ENCODE measurements at regions not wholly inside any gene's neighbourhood (a gene's known extent, or its start where the extent isn't known, plus 50 kb on each side); places are given as distances from the start of the nearest gene placed in this dataset.
"Not testable (repeated sequence)": the region's sequence is repeated elsewhere in the genome, so short reads cannot be mapped to it uniquely, and the experiment has no call there.

DNA sequence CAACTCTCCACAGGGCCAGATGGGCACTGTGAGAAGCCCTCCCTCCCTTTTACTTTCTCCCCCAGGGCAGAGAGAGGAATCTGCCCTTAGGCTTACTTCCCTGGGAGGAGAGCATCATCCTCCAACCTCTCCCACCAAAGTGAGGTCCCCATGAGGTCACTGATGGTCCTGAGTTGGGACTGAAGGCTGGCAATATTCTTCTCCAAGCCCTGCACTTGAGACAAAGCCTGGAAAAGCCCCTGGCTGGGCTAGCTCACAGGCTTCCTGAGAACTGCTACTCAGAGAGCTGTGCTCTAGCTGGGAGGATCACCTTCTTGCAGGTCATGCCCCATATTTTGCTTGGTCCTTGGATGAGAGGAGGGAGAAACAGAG, 110.0 kb upstream of the MEF2A start:
- DNase-seq (ENCODE audit: low read depth in 3 of 3) = no peak

DNA sequence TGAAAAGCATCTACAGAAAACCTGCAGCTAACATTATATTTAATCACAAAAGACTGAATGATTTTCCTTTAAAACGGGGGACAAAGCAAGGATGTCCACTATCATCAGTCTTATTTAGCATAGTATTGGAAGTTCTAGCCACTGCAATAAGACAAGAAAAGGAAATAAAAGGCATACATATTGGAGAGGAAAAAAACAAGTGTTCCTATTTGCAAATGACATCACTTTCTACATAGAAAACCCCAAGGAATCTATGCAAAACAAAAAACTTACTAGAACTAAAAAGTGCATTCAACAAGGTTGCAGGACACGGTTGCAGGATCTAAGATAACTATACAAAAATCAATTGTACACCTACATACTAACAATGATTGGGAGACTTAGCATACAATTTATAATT, 101.6 kb upstream of the MEF2A start:
- DNase-seq (ENCODE audit: low read depth in 3 of 3) = no peak

DNA sequence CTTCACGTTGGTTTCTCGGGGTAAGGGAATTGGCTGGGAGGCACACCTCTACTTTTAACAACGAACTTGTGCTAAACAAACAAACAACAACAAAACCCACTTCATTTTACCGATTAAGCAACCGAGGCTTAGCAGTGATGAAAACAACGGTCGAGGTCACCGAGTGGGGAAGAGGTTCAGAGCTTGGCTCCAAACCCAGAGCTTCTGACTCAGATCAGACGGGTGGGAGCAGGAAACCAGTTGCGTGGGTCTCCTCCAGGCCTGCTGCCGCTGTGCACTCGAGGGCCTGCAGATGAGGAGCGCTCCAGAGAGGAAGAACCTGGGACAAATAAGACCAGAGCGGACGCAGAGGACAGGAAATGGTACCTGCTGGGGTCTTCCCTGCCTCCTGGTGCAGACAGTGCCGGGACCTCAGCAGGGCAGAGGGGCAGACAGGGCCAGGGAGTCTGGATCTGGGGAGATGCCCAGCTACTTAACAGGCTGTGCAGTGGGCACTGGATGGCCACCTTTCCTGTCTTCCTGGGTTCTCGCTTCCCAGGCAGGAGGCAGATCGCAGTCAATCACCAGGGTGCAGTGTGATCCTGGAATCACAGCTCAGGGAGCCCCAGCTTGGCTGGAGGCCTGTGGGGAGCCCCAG, 99.0 kb upstream of the MEF2A start:
- DNase-seq (ENCODE audit: low read depth in 3 of 3) = no peak

DNA sequence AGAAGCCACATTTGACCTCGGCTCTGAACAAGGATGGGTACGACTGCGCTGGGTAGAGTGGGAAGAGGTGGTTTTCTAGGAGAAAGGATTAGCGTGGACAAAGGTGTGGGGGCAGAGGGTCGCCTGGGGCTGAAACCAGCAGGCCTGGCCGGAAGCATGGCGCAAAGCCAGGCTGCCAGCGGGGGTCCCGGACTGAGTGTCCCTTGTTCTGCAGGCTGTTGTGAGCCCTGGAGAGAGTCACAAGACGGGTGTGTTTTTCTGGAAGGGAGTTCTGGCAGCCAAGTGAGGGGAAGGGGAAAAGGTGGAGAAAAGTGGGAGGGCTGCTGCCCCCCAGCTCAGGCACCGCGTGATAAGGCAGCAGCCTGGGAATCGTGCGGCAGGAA, 98.5 kb upstream of the MEF2A start:
- no peak for DNase-seq (ENCODE audit: low read depth in 3 of 3)

DNA sequence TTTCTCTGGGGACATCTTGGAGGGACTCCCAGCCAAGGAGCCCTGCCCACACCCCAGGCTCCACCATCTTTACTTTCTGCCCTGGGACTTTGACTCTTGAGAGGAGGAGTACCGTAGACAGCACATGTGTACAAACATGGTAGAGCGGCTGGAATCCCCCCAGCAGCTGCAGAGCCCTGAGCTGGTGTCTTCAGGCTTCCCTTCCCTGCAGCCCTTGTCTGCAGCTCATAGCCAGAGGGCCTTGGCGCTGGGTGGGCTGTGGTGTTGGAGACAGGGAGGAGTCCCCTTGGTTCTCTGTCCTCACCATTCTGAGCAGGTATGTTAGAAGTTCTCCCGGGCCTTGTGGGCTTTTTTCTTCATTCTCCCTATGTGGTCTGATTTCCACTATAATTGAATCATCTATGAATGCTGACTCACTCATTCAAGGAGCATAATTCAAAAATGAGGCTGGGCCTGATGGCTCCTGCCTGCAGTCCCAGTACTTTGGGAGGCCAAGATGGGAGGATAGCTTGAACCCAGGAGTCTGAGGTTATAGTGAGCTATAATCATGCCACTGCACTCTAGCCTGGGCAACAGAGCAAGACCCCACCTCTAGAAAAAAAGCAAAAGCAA, 97.8 kb upstream of the MEF2A start:
- no peak for DNase-seq (ENCODE audit: low read depth in 3 of 3)

DNA sequence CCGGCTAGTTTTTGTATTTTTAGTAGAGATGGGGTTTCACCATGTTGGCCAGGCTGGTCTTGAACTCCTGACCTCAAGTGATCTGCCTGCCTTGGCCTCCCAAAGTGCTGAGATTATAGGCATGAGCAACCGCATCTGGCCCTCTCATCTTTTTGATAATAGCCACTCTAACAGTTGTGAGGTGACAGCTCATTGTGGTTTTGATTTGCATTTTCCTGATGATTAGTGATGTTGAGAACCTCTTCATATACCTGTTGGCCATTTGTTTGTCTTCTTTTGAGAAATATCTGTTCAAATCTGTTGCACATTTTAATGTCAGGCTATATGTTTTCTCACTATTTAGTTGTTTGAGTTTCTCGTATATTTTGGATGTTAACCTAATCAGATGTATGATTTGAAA, 95.6 kb upstream of the MEF2A start:
- not testable (repeated sequence) for DNase-seq (ENCODE audit: low read depth in 3 of 3)

DNA sequence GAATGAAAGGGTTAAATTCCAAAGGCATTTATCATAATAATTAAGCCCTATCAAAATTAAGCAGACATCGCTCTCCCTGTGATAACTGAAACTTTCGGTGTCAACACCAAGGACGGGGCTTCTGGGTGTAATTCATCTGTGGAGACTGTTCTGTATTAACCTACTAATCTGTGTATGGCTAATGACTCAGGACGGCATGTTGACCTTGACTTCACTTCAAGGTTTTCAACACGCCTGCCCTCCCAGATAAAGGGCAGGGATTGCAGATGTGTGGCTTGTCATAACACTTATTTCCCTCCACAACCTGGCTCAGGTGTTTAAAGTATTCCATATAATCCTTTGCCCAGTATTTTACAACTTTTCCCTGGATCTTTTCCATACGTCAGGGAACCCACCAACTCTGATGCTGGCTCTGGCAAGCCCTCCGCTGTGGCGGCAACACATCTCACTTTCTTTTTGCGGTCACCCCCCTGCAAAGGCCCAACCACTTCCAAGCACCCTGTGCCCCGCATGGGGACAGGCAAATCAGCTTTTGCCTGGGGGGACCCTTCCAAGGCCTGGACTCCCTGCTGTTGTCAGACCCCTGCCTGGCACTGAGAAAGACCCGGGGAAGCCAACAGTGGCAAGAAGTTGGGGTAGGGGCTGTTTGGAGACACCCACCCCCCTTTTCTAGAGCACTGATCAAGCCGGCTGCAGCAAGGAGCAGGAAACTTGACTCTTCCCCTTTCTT, 93.2 kb upstream of the MEF2A start:
- DNase-seq (ENCODE audit: low read depth in 3 of 3) = no peak

DNA sequence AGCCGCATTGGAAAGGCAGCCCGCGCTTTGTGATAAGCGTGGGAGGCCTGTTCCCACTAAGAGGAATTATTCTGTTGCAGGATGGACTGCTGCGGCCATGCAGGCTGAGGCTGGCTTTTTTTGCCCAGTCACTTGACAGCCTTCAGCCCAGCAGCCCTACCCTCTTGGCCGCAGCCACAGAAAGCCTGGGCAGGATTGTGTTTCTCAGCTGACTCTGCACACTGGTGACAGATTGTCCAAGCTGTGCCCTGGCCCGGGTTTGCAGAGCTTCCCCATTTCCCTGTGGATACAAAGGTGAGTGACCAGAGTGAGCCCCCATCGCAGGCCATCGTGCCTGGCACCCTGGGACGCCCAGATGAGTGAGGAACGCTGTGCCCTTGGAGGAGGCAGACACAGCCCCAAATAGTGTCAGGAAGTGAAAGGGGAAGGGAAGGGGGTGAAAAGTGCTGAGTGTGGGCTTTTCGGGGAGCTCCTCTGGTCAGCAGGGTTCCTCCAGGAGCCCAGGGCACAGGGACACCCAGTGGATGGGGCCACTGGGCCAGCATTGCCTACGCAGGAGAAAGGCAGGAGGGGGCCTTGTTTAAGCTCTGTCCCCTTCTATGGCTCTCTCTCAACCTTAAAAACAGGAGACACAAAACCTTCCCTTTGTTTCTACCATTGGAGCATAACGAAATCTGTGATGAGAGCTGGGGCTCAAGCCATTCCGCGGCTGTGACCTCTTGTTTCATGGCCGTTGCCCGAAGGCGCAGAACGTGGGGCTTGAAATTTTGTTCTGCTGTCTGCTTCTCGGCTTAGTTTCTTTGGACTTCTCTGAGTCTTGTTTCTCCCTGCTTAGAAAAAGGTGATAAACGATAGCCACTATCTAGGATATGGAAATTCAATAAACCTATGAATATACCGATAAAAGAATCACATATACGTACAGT, 91.5 kb upstream of the MEF2A start:
- DNase-seq (ENCODE audit: low read depth in 3 of 3) = no peak

DNA sequence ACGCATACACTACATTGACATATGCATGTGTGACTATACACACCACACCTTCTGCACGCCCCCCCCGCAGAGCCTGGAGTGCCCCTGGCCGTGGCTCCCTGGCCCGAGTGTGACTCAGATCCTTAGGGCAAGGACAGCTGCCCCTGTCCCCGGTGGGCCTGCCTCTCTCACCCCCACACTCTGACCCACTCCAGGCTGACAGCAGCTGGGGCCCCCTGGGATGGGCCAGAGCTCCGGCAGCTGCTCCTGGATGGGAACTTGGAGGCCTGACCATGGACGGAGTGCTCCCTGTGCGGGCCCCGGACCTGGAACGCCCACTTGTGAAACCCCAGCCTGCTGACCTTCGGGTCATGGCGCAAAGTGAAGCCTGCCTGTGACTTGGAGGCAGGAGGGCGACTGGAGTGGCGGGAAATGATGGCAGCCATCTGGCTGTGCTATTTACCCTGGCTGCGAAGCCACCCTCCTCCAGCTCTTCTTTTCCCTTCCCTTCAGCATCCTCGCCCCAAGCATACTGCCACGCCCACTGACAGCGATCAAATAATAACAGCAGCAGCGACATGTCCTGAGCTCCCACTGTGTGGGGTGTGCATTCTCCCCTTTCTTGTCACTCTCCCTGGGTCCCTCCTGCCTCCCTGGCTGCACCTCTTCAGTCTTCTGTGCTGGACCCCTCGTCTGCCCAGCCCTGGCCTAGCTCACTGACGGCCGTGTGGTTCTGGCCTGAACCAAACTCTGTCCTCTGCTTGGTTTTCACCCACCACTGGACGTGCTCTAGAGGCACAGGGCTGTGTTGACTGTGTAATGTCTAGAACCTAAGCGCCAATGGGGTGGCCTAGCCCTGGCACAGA, 90.7 kb upstream of the MEF2A start:
- no peak for DNase-seq (ENCODE audit: low read depth in 3 of 3)

DNA sequence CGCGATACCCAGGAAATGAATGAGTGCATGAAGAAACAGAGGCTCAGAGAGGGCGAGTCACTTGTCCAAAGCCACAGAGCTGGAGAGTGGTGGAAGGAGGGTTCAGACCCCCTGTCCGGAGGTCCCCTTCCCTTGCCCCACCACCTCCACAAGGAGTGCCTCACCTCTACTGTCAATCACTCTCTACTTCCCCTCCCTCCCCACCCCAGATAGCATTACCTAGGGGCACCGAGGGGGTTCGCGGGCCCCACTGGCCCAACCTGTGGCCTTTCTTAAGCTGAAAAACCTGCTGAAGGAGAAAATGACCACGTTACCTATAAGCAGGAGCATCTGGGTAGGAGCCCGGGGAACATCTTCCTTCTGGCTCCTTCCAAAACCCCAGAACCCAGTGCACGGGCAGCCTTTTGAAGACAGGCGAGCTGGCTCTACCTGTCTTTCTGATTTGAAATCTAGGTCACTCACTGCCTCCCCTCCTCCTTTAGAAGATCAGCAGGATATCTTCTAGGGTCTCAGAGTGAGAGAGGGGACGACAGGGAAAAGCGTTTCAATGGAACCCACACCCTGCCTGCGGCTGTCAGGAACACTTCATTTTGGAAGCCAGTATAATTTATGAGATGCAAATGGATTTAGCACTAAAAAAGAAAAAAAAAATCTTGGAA, 89.9 kb upstream of the MEF2A start:
- DNase-seq (ENCODE audit: low read depth in 3 of 3) = no peak

DNA sequence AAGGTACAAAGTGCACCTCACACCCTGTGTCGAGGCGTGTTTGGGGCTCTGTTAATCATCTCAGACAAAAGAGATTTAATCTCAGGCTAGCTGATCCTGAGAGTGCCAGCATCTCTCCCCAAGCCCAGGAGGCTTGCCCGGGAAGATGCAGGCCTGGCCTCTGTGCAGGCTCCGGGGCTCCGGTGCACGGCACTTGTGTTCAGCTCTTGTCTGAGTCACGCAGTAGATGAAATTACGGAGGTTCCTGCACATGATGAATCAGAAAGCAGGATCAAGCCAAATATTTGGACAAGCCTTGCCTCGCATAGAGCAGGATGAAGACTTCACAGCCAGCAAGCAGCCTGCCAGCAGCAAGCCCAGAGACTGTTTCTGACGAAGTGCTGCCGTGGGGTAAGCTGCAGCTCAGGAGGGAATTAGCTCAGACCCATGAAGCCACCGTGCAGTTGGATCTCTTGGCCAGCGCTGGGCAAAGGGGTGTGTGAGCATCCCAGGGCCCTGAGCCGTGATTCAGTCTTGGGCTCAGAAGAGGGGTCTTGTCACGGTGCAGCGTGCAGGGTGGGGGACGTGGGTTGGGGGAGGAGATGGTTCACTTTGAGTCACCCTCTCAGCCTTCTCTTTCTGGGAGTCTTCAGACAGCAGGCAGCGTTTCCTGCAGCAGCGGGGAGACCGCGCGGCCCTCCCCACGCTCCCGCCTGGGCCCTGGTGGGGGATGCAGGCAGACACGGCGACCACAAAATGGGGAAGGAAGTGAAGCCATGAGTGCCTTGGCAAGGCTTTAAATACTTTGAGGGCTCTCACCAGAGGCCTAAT, 89.2 kb upstream of the MEF2A start:
- no peak for DNase-seq (ENCODE audit: low read depth in 3 of 3)

DNA sequence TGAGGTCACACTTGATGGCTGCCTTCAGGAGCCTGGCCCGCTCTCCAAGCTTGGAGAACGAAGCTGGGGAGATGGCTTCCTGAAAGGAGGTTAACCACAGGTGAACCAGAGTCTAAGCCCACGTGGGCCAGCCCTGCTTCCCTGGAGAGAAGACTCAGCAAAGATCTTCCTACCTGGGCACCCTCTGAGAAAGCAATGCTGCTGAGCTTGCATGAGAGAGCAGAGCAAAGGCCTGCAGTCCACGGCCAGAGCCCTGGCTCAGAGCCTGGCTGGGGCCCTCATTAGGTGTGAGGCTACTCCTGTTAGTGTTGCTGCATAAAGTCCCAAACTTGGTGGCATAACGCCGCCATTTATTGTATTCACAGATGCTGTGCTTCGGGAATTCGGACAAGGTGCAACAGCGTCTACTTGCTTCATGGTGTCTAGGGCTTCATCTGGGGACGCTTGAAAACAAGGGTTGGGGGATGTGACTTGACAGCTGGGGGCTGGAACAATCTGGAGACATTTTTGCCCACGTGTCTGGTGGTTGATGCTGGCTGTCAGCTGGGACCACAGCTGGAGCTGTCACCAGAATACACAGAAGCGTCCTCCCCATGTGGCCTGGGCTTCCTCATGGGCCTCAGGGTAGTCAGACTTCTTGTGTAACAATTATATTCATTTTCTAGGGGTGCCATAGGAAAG, 87.9 kb upstream of the MEF2A start:
- DNase-seq (ENCODE audit: low read depth in 3 of 3) = no peak

DNA sequence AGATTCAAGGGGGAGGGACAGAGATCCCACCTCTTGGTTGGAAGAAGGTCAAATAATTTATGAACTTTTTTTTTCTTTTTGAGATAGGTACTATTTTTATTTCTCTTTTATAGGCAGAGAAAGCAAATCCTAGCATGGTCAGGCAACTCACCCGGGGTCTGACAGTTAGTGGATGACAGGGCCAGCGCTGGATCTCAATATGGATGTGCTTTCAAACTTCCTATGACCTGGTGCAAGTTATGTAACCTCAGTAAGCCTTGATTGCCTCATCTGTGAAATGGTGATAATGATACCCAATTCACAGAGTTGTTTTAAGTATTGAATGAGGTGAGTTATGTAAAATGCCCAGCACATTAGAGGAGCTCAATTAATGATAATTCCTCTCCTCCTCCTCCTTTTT, 86.8 kb upstream of the MEF2A start:
- DNase-seq (ENCODE audit: low read depth in 3 of 3) = no peak

DNA sequence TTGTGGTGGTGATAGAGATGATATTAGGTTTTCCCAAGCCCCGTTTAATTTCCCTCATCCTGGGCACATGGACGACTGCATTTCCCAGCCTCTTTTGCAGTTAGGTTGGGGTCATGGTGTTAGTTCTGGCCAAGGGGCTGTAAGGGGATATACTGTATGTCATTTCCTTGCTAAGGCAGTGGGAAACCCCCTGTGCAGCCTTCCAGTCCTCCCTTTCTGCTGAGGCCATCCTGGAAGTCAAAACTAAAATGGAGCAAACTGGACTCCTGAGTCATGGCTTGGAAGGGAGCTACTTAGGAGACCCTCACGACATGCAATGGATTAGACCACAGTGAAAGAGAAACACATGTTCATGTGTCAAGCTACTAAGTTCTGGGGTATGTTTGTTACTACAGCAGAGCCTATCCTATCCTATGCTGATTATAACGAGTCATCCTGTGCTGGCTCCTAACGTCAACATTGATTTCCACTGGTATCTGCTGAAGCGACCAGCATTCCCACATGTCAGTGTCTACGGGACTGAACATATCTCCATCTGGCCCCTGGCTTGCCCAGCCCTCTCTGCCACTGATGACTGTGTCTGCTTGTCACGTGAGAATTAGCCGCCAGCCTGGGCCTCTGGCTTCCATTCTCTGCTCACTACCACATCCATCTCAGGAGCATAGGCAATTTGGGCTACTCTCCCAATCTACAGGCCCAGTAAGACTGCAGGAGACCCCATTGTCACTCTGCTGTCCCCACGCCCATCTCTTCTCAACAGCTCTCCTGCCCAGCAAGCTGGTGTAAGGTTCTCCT, 85.6 kb upstream of the MEF2A start:
- DNase-seq (ENCODE audit: low read depth in 3 of 3) = no peak

DNA sequence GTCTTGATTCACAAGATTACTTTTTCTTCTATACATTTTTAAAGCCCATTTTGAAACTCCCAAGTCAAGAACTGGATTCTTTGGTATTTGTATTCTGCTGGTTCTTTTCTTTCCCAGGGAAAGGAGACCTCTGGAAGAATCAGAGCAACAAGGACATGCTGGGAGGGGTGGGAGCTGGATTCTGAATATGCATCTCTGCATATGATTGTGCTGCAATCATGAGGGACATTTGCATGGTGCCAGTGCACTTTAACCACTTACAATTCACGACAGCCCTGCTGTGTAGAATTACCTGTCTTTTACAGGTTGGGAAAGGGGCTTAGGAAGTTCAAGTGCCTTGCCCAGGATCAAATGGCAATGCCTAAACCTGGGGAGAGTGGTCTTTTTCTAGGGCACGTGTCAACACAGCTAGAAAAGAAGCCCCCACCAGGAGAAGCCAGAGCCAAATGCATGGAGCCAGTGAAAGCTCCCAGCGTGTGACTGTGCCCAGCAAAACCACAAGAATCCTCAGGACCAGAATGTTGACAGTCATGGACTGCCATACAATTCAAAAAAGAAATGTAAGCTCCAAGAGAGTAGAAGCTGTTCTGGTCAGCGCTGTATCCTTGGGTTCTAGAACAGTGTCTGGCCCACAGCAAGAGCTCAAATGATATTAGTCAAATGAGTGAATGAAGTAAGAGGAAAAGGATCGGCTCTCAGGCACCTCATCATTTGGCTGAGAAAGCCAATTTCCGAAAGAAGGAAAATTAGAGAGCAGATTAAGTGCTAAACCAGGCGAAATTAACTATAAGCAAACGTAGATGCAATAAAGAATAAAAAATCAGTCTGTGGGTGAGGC, 84.5 kb upstream of the MEF2A start:
- no peak for DNase-seq (ENCODE audit: low read depth in 3 of 3)

DNA sequence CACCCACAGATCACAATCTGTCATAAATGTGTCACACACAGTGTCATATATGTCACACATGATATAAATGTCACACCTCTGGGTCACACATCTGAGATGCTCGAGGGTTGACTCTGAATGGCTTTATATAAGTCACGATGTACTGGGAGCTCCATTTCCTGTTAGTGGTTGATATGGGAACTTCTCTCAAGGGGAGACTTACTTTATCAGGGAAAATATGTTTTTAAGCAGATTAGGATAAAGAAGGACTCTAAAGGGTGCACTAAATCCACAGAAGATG, 83.9 kb upstream of the MEF2A start:
- DNase-seq (ENCODE audit: low read depth in 3 of 3) = no peak

DNA sequence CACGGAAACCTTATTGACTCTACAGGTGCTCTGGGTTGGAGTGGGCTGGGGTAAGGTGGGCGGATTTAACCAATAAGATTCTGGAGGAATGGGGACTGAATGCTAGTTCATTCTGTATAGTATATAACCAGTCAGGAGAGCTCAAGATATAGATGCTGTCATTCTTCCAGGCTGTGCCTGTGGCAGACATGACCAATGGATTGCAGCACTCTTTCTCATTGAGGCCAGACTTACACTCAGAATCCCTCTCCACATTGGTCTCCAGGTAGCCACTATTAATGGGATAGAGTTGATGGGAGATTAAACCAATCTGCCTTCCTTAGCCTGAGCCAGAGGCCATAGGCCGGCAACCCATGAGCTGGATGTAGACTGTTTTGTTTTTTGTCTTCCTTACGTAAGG, 82.8 kb upstream of the MEF2A start:
- DNase-seq (ENCODE audit: low read depth in 3 of 3) = no peak

Data from stimulated activated CD4-positive, alpha-beta T cell treated with anti-CD3 and anti-CD28 coated beads, TNF-alpha, amount 100 ng/mL, for 24 hours (primary cell).